ENCODE measurements at regions not wholly inside any gene's neighbourhood (a gene's known extent, or its start where the extent isn't known, plus 50 kb on each side); places are given as distances from the start of the nearest gene placed in this dataset.

GRCh38 chr18:34959211-34959829 is 81.9 kb upstream of the MAPRE2 start:
- H3K9me3 ChIP-seq (ENCODE audit: low read length), result no peaks in the 10 kb centered on the region
- H3K36me3 ChIP-seq (ENCODE audit: insufficient read depth, low read length), result no peaks in the 10 kb centered on the region
- H3F3A ChIP-seq (ENCODE audit: insufficient read depth, low read length), result no peaks in the 10 kb centered on the region
- H3K9me2 ChIP-seq (ENCODE audit: low read depth, low read length), result no peaks in the 10 kb centered on the region
- H3K9ac ChIP-seq (ENCODE audit: low read length), result no peak overlapping the region
- no peak overlapping the region for H3K4me3 ChIP-seq (ENCODE audit: low read depth, low read length, poor library complexity, severe bottlenecking)
- no peaks in the 10 kb centered on the region for H3K4me1 ChIP-seq (ENCODE audit: insufficient read depth, low read length, severe bottlenecking)
- no peaks in the 10 kb centered on the region for H4K20me1 ChIP-seq (ENCODE audit: insufficient read depth, low read length)
- TF ChIP-seq EZH2 (IDR thresholded peaks at IDR 0.05; ENCODE audit: borderline replicate concordance, low read length) (no peak), CTCF (IDR thresholded peaks at IDR 0.05; ENCODE audit: low read length) (no peak)
- H2AFZ ChIP-seq (ENCODE audit: low read length), result no peak overlapping the region
- no peaks in the 10 kb centered on the region for H3K27me3 ChIP-seq (ENCODE audit: insufficient read depth, low read length)
- no peaks in the 10 kb centered on the region for H3K79me2 ChIP-seq (ENCODE audit: insufficient read depth, low read length)
- no peak overlapping the region for H3K4me2 ChIP-seq (ENCODE audit: low read length)
- H3K27ac ChIP-seq (ENCODE audit: low read depth, low read length, poor library complexity, severe bottlenecking), result no peak overlapping the region

GRCh38 chr18:34959989-34960388 is 81.2 kb upstream of the MAPRE2 start:
- H4K20me1 ChIP-seq (ENCODE audit: insufficient read depth, low read length), result no peaks in the 10 kb centered on the region
- H3F3A ChIP-seq (ENCODE audit: insufficient read depth, low read length), result no peaks in the 10 kb centered on the region
- H2AFZ ChIP-seq (ENCODE audit: low read length), result no peak overlapping the region

GRCh38 chr18:34965108-34965507 is 76.1 kb upstream of the MAPRE2 start:
- Histone ChIP-seq H3K4me1 (ENCODE audit: insufficient read depth, low read length, severe bottlenecking) (no peaks in the 10 kb centered on the region), H3K9me2 (ENCODE audit: low read depth, low read length) (no peaks in the 10 kb centered on the region), H3K4me3 (ENCODE audit: low read depth, low read length, poor library complexity, severe bottlenecking) (no peak overlapping the region), H4K20me1 (ENCODE audit: insufficient read depth, low read length) (no peaks in the 10 kb centered on the region), H3K9me3 (ENCODE audit: low read length) (no peaks in the 10 kb centered on the region), H2AFZ (ENCODE audit: low read length) (no peak overlapping the region), H3K27me3 (ENCODE audit: insufficient read depth, low read length) (no peaks in the 10 kb centered on the region), H3K36me3 (ENCODE audit: insufficient read depth, low read length) (no peaks in the 10 kb centered on the region), H3K4me2 (ENCODE audit: low read length) (no peak overlapping the region), H3K27ac (ENCODE audit: low read depth, low read length, poor library complexity, severe bottlenecking) (no peak overlapping the region), H3K9ac (ENCODE audit: low read length) (no peak overlapping the region), H3F3A (ENCODE audit: insufficient read depth, low read length) (no peaks in the 10 kb centered on the region), H3K79me2 (ENCODE audit: insufficient read depth, low read length) (no peaks in the 10 kb centered on the region)
- TF ChIP-seq CTCF (IDR thresholded peaks at IDR 0.05; ENCODE audit: low read length) (no peak), EZH2 (IDR thresholded peaks at IDR 0.05; ENCODE audit: borderline replicate concordance, low read length) (no peak)

More at GRCh38 chr18:34959989-34960388, 81.2 kb upstream of the MAPRE2 start:
- H3K9me2 ChIP-seq (ENCODE audit: low read depth, low read length), result no peaks in the 10 kb centered on the region
- H3K27ac ChIP-seq (ENCODE audit: low read depth, low read length, poor library complexity, severe bottlenecking), result no peak overlapping the region
- no peaks in the 10 kb centered on the region for H3K4me1 ChIP-seq (ENCODE audit: insufficient read depth, low read length, severe bottlenecking)
- no peak for TF ChIP-seq CTCF (IDR thresholded peaks at IDR 0.05; ENCODE audit: low read length)
- no peak for TF ChIP-seq EZH2 (IDR thresholded peaks at IDR 0.05; ENCODE audit: borderline replicate concordance, low read length)
- H3K9ac ChIP-seq (ENCODE audit: low read length), result no peak overlapping the region
- H3K36me3 ChIP-seq (ENCODE audit: insufficient read depth, low read length), result no peaks in the 10 kb centered on the region
- H3K9me3 ChIP-seq (ENCODE audit: low read length), result no peaks in the 10 kb centered on the region
- H3K27me3 ChIP-seq (ENCODE audit: insufficient read depth, low read length), result no peaks in the 10 kb centered on the region
- no peak overlapping the region for H3K4me3 ChIP-seq (ENCODE audit: low read depth, low read length, poor library complexity, severe bottlenecking)
- H3K79me2 ChIP-seq (ENCODE audit: insufficient read depth, low read length), result no peaks in the 10 kb centered on the region
- H3K4me2 ChIP-seq (ENCODE audit: low read length), result no peak overlapping the region
